GM19395 (cell line): ENCODE measurements at regions not wholly inside any gene's neighbourhood (a gene's known extent, or its start where the extent isn't known, plus 50 kb on each side); places are given as distances from the start of the nearest gene placed in this dataset.
"Not testable (repeated sequence)": the region's sequence is repeated elsewhere in the genome, so short reads cannot be mapped to it uniquely, and the experiment has no call there.

Source experiments
- ATAC-seq: cut with Tn5 transposase; IDR thresholded peaks from one replicate; pipeline ENCODE4 v1.9.1; 2021; ENCODE audit warnings: mild to moderate bottlenecking, moderate library complexity; ENCODE audit not compliant: unreplicated experiment

DNA sequence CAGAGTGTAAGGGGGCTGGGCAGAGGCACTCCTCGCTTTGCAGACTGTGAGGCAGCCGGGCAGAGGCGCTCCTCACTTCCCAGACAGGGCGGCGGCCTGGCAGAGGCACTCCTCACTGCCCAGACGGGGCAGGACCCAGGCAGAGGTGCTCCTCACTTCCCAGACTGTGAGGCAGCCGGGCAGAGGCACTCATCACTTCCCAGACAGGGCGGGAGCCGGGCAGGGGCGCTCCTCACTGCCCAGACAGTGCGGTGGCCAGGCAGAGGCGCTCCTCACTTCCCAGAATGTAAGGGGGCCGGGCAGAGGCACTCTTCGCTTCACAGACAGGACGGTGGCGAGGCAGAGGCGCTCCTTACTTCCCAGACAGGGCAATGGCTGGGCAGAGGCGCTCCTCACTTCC, 442.5 kb downstream of the SPATA31D1 start:
- ATAC-seq = no peak

DNA sequence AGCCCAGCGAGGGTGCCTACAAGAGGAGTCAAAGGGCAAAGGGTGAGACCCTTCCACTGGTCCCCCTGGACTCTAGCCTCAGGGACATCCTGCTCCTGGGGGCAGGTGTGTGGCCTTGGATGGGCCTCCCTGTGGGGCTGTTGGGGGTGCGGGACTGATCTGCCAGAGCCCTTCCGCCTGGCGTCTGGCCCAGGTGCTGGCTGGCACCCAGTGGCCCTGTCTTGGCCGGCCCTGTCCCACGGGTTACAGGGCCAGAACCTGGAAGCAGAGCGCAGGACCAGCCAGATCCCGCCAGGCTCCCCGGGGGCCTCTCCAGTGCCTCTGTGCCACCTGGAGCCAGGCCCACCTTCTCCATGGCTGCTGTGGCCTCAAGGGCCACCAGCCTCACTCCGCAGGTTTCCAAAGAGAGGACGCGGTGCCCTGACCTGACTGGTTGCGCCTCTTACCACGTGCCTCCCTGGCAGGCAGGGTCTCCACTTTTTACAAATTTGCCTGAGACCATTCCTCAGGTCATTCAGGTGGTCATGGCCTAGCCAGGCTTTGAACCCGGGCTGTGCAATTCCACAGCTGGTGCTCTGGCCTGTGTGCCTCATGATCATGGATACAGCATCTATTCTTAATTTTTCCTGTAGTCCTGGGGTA, 444.8 kb downstream of the SPATA31D1 start:
- ATAC-seq = not testable (repeated sequence)

DNA sequence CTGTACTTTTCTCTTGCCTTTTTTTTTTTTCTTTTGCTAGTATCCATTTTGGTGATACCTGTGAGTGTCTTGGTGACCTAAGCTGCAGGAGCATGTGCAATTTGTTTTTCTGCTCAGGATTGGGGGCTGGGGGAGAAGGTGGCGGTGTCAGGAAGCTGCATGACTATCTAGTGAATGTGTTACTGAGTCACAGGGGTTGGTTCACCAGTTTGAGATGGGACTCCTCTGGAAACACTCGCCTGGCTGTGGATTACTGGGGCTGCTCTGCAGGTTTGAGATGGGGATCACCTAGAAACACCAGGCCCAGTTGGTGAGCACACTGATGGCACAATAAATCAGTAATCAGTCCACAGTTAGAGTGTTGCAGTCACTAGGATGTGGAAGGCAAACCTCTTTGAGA, 447.9 kb downstream of the SPATA31D1 start:
- ATAC-seq = no peak

DNA sequence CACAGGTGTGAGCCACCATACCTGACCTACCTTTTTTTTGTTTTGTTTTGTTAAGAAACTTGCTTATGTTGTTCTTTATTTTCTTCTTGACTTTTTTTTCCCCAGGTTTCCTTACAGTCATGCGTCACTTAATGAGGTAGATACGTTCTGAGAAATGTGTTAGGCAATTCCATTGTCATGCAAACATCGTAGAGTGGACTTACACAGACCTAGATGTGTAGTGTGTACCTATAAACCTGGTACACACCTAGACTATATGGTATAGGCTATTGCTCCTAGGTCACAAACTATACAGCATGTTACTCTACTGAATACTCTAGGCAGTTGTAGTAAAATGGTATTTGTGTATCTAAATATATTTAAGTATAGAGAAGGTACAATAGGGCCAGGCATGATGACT, 448.6 kb downstream of the SPATA31D1 start:
- ATAC-seq = not testable (repeated sequence)

DNA sequence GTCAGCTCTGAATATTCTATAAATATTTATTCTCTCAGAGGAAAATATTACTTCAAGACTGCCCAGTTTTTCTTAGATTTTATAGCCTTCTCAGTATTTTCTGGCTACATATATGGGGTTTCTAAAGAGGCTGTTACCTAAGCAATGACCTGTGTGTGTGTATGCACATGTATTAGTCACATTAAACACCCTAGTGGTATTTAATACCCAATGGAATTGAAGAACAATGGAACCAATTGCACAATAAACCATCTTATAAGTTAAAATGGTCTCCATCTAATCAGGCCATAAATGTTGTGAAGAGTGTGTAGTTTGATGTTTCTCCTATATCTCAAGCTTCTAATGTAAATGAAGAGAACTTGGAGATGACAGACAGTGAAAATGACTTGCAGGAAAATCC, 450.0 kb downstream of the SPATA31D1 start:
- no peak for ATAC-seq

DNA sequence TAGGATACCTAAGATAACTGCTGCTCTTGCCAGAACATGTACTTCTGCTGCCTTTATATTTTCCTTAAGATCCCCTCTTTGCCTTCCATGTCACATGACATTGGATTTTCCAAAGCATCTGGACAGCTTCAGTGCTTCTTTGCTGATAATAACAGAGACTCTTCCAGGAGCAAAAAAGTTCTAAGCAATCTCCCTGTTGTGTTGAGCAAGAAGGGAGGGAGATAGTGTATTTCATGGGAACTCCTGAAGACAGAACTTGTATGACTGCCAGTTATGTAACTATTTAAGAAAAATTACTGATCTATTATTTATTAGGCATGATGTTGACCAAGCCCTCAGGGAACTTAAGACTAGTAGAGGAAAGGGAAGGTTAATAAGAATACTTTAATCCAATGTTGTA, 454.7 kb downstream of the SPATA31D1 start:
- ATAC-seq = no peak

DNA sequence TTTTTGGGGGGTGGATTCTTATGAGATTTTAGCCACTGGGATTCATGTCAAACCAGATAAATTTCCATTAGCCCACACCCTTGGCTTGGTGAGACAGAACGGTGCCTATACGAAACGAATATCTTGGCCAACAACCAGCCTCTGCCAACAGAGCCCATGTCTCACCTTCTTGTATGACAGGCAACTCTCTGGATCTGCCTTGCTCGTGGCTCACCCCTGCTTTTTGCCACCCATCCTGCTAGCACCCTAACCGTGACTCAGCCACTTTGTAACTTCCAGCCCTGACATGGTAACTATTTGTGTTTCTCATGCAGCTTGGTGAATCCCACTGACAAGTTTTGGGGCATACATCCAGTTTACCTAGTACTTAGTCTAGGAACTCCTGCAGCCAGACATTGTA, 457.0 kb downstream of the SPATA31D1 start:
- ATAC-seq = no peak

DNA sequence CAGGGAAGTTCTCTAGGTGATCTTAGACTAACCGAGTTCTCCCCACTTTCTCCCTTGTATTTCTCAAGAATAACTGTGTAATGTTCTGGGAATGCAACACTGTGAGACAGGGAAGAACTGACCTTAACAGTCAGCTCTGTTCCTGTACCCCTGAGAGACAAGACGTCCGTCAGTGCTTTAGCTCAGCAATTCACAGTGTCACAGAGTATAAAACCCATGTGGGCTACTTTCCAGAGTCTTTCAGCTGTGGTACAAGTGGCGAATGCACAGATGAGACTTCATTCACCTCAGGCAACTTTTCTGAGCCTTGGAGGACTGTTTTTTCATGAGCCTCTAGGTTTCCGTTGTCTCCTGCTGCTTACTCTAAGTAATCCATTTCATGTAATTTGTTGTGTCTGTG, 458.8 kb downstream of the SPATA31D1 start:
- no peak for ATAC-seq

DNA sequence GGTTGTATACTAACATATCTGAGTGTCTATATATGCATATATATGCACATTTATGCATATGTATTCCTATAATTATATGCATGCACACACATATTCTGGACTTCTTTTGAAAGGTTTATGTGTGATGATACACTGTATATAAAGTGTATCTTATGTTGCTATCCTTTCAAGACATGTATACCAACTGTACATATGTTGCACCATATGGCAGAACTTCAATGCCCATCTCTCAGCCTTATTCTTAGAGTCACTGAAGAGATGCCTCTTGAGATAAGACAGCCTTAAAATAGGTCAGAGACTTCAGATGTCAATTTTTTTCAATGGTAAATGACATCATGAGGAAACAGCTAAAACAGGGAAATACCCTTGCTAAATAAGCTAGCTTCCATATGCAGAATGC, 461.4 kb downstream of the SPATA31D1 start:
- ATAC-seq = no peak

DNA sequence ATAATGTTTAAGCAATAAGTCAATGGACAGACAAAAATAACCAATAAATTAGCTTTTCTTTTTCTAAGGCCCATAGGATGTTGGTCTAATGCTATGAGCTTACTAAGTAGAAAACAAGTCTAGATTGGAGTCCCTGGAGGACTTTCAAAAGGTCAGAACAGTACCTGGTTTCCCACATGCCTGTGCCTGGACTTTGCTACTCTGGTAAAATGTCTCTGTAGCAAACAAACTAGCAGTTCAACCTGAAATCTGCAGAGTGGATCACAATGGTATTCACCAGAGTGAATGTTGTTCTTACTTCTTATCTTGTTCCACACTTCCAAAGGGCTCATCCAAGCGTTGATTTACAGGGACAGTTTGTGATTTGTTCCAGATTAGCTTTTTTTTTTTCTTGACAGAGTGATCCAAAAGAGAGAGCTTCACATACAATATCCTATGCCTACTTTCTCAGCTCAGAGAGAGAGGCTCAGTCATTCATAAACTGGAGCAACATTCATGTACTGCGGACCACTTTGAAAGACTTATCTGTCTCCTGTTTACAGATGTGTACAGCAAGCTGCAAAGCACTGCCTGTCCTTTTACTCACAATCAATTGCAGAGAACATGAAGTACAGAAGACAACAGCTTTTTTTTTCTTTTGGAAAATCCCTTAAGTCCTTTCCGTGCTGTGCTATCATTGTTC, 466.1 kb downstream of the SPATA31D1 start:
- no peak for ATAC-seq

DNA sequence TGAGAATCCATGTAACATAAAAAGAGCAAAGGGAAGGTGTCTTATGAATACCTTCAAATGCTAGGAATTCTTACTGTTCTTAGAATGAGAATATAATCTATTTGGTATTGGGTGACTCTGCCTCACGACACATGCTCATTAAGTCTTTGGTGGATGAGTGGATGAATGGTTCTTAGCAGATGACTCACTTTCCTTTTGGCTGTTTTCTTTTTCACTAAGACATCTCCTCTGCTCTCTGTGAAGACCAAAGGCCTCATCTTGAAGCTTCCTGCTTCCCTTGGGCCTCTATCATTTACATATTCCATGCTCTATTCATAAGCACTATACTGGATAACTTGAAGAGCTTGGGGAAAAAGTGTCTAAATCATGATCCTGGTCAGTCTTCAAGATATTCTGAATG, 468.1 kb downstream of the SPATA31D1 start:
- ATAC-seq = no peak

DNA sequence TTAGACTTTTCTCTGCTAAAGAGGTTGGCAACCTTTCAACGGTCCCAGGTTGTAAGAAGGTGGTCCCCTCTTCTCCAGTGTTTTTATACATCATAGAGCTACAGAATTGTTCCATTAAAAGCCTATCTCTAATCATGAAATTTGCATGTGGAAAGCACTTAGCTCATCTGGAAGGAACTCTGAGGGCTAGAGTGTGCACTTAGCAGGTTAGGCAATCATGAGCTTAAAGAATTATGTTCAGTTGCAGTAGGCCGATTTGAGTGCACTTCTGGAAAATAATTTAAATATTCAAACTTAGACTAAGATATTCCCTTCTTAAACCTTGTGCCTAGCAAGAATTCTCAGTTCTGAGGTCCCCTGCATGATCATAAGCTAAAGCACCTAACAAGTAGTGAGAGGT, 468.7 kb downstream of the SPATA31D1 start:
- ATAC-seq = no peak

DNA sequence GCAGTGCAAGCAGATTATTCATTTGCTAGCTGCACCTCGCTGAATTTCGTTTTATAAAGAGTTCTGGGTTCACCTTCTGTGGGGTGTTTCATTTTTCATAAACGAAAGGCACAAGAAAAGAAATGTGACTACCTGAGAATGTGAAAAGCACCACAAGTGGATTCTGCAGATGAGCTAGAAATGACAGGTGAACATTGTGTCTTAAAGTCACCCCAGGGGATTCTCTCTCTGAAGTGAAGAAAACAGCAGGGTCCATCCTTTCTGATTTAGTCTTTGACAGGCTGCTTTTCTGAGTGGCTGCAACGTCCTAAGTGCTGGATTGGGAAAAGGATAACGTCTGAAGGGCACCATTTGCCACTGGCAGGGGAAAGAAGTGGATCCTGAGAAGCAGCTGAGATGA, 469.3 kb downstream of the SPATA31D1 start:
- ATAC-seq = no peak

DNA sequence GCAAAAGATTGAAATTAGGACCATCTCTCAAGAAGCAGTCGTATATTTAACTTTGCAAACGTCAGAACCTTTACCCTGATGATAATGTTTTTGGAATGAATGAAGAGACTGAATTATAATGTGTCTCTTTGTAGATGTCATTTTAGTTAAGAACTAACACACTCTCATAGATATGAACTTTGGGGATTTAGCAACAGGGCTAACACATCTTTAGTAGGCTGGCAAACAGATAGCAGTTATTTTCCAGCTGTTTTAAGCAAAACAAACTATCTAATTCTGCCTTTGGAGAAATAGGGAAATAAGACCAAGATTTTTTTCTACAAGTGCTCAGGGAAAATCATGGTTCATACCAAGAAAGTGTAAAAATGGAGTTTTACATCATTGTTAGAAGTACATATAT, 469.7 kb downstream of the SPATA31D1 start:
- no peak for ATAC-seq

DNA sequence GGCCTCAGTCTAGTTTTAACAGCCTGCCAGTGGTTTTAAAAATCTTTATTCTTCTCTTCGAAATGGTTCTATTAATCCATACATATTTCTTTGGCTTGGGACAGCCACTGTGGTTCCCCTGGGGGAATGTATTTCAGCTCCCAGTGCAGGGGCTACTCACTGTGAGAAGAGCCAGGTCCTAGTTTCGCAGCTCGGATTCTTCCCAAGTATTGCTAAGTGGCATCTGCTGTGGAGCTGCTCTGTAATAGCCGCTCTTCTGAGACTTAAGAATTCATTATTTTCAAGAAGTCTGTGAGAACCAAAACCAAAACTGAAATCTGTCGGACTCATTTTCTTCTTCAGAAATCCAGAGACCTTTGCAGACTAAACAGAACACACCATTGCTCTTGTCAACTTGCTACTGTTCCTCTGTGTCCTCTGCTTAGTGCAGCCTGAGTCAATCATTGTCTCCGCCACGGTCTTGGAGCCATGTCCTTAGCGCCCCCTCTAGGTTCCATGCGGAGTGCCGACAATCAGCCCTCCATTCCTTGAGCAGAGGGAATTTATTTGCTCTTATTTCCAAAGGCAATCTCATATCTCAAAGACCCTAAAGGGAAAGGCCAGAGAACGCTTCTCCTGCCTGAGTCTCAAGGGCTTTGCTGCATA, 478.2 kb downstream of the SPATA31D1 start:
- ATAC-seq = no peak

DNA sequence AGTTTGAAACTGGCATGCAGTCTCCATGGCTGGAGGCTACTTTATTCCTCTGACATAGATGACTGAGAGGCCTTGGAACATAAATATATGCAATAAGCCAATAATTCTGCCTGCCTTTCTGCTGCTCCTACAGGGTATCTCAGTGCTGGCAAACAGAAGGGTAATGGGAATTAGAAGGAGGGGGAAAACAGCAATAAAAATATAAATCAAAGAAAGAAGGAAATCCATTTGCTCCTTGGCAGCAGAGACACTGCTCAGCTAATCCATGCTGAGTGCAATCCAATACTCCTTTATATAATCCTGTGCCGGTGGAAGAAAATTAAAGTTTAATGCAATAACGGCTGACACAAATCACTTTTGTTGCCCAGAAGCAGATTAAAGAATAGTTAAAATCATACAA, 478.9 kb downstream of the SPATA31D1 start:
- no peak for ATAC-seq

DNA sequence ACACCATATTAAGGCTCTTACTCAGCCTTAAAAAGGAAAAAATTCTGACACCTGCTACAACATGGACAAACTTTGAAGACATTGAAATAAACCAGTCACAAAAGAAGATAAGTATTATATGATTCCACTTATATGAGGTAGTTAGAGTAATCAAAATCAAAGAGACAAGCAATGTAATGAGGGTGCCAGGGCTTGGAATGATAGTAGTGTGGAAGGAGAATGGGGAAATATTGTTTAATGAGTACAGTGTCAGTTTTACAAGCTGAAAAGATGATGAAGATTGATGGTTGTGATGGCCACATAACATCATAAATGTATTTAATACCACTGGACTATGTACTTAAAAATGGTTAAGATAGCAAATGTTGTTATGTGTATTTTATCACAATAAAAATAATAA, 485.7 kb downstream of the SPATA31D1 start:
- no peak for ATAC-seq

DNA sequence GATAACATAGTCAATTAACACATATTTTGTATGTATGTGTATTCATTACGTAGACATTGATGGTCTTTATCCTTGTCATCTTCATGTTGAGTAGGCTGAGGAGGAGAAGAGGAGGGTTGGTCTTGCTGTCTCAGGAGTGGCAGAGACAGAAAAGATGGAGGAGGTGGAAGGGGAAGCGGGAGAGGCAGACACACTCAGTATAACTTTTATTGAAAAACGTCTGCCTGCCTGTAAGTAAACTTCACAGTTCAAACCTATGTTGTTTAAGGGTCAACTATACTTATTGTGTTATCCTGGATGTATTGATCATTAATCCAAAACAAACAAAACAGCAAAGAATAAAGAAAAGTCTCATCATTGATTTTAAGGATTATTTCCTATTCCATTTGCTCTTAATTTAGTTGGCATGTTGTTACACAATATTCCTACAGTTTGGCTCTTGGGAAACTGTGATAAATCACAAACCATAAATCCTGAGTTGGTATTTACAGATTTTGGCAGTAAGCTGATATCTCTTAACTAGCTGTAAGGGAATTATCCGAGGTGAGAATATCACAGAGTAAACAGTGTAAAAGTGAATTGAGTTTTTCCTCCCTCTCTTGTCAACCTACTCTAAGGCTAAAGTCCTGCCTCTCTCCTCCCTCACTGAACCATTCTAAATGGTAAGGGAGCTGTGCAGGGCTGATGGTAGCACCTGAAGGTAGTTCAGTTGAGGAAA, 487.2 kb downstream of the SPATA31D1 start:
- ATAC-seq = no peak

DNA sequence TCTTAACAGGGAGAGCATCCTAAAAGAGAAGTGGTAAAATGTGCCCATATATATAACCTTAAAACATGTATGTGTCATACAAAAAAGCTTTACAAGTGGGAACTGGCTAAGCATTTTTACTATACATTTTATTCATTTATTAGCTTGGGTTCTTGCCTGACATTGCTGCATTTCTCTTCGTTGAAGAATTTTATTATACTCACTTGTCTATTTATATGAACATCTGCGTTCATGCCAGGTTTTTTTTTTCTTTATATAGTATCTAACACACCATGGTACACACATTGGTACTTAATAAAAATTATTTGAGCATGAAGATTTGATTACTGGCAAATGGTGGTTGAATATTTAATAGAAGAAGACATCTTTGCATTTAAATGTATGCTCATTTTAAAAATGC, 492.3 kb downstream of the SPATA31D1 start:
- ATAC-seq = no peak

DNA sequence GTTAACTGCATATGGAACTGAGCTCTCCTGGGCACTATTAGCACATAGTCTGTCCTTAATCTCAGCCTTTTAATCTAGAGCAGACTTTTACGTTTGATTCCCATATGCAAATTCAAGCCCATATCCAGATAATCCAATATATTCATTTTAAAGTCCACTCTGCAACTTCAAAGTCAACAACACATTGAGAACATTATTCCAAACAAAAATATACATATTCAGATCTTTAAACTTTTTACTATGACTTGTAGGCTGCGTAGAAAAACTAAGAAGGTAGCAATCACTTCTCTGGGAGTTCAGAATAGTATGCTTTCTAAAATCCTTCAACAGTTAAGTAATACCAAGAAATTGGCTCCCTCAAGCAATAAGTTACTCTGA, 499.4 kb downstream of the SPATA31D1 start:
- ATAC-seq = no peak

DNA sequence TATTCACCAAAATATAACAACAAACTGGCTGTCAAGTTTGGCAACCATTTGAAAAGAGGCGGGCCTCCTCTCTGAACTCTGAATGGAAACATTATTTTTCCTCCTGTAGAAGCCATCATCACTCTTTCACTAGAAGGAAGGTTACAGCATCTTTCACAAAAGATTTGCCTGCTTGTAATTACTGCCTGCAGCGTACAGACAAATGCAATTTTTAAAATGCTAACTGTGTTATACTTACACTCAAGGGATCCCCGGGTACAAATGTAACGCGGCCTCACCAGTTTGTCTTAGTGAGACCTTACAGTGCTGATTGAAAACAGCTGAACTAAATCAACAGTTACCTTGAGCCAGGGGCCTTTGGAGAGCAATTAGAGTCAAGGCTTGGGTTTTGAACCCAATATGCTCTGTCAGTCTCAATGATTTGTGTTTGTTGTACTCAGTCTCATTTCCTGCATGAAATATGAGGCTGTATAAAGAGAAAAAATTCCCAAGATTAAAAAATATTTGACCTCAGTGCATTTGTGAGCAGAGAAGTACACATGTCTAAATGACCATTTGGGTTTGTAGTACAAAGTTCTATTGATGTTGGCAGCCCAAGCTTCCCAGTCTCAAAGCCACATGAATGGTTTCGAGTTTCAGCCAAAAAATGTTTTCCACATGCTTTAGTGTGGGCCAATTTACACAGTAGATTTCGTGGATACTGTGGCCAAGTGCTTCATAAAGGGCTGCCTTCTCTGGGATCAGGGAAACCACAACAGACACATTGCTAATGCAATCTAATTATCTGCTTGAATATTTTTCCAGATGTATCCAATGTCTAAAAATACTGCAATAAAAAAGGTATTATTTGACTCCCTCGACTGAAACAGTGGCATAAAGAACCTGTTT, 500.0 kb downstream of the SPATA31D1 start:
- no peak for ATAC-seq
